KOPT-K1 (cell line): ENCODE measurements at regions not wholly inside any gene's neighbourhood (a gene's known extent, or its start where the extent isn't known, plus 50 kb on each side); places are given as distances from the start of the nearest gene placed in this dataset.

Experiments used
- H3K27ac ChIP-seq: fragments of 200-600 bp; sonication (generic); 2 replicates; pipeline ENCODE4 v1.5.1; 2016; ENCODE audit warnings: antibody characterized with exemption, mild to moderate bottlenecking, low read depth, low read length; ENCODE audit not compliant: poor library complexity, severe bottlenecking
- H3K36me3 ChIP-seq: fragments of 200-600 bp; sonication (generic); 2 replicates; pipeline ENCODE4 v1.5.1; 2017; ENCODE audit warnings: antibody characterized with exemption, mild to moderate bottlenecking, low read length, moderate library complexity; ENCODE audit not compliant: insufficient read depth
- H3K9me3 ChIP-seq: fragments of 200-600 bp; sonication (generic); 2 replicates; pipeline ENCODE4 v1.5.1; 2017; ENCODE audit warnings: antibody characterized with exemption, low read length, mild to moderate bottlenecking; ENCODE audit not compliant: insufficient read depth, poor library complexity, severe bottlenecking

- Histone ChIP-seq H3K36me3 (no peaks in the 10 kb centered on the region), H3K9me3 (no peaks in the 10 kb centered on the region), H3K27ac (no peak overlapping the region)
These were observed 137.0 kb upstream of the RET start for GRCh38 chr10:42939685-42940366.

GRCh38 chr10:42940487-42941294 is 136.2 kb upstream of the RET start:
- H3K36me3 ChIP-seq = no peaks in the 10 kb centered on the region
- H3K27ac ChIP-seq = no peak overlapping the region
- H3K9me3 ChIP-seq = no peaks in the 10 kb centered on the region

GRCh38 chr10:42941295-42941644 is 135.6 kb upstream of the RET start:
- H3K9me3 ChIP-seq = no peaks in the 10 kb centered on the region
- H3K36me3 ChIP-seq = no peaks in the 10 kb centered on the region
- no peak overlapping the region for H3K27ac ChIP-seq

GRCh38 chr10:42941790-42942189 is 135.1 kb upstream of the RET start:
- Histone ChIP-seq H3K27ac (no peak overlapping the region), H3K9me3 (no peaks in the 10 kb centered on the region), H3K36me3 (no peaks in the 10 kb centered on the region)

GRCh38 chr10:42942279-42942950 is 134.5 kb upstream of the RET start:
- no peaks in the 10 kb centered on the region for H3K36me3 ChIP-seq
- H3K9me3 ChIP-seq = no peaks in the 10 kb centered on the region
- no peak overlapping the region for H3K27ac ChIP-seq

GRCh38 chr10:42943025-42943818 is 133.6 kb upstream of the RET start:
- no peaks in the 10 kb centered on the region for H3K9me3 ChIP-seq

GRCh38 chr10:42948040-42948439 is 128.8 kb upstream of the RET start:
- no peaks in the 10 kb centered on the region for H3K36me3 ChIP-seq
- H3K9me3 ChIP-seq = peaks cover under 1% of the 10 kb centered on the region
- H3K27ac ChIP-seq = no peak overlapping the region

More at GRCh38 chr10:42943025-42943818, 133.6 kb upstream of the RET start:
- H3K27ac ChIP-seq = no peak overlapping the region
- no peaks in the 10 kb centered on the region for H3K36me3 ChIP-seq

GRCh38 chr10:42949287-42949686 is 127.6 kb upstream of the RET start:
- H3K27ac ChIP-seq = no peak overlapping the region
- peaks cover 7% of the 10 kb centered on the region for H3K9me3 ChIP-seq

GRCh38 chr10:42950606-42951485 is 126.0 kb upstream of the RET start:
- Histone ChIP-seq H3K36me3 (no peaks in the 10 kb centered on the region), H3K9me3 (peaks cover 7% of the 10 kb centered on the region), H3K27ac (no peak overlapping the region)

More at GRCh38 chr10:42949287-42949686, 127.6 kb upstream of the RET start:
- H3K36me3 ChIP-seq = no peaks in the 10 kb centered on the region

- Histone ChIP-seq H3K27ac (no peak overlapping the region), H3K36me3 (no peaks in the 10 kb centered on the region), H3K9me3 (peaks cover 7% of the 10 kb centered on the region)
These were observed 125.2 kb upstream of the RET start for GRCh38 chr10:42951486-42952251.

GRCh38 chr10:42952349-42952748 is 124.5 kb upstream of the RET start:
- Histone ChIP-seq H3K36me3 (no peaks in the 10 kb centered on the region), H3K27ac (no peak overlapping the region), H3K9me3 (peaks cover 7% of the 10 kb centered on the region)

GRCh38 chr10:42952931-42953683 is 123.8 kb upstream of the RET start:
- peaks cover 7% of the 10 kb centered on the region for H3K9me3 ChIP-seq
- H3K27ac ChIP-seq = no peak overlapping the region
- no peaks in the 10 kb centered on the region for H3K36me3 ChIP-seq
